KMS-11 (cell line): ENCODE measurements at regions not wholly inside any gene's neighbourhood (a gene's known extent, or its start where the extent isn't known, plus 50 kb on each side); places are given as distances from the start of the nearest gene placed in this dataset.

ENCODE experiments used
- H2AFZ ChIP-seq: fragments of 200-600 bp; sonication (generic); 2 replicates; pipeline ENCODE4 v1.6.1; 2016; ENCODE audit warnings: antibody characterized with exemption, mixed run types, low read depth
- H3K27ac ChIP-seq: fragments of 200-600 bp; sonication (generic); 2 replicates; pipeline ENCODE4 v1.6.1; 2016; ENCODE audit warnings: mild to moderate bottlenecking, mixed run types
- H3K27me3 ChIP-seq: fragments of 200-600 bp; sonication (generic); 2 replicates; pipeline ENCODE4 v1.6.1; 2017; ENCODE audit warnings: mild to moderate bottlenecking, low read depth, mixed run types, moderate library complexity; ENCODE audit not compliant: insufficient read depth
- H3K36me3 ChIP-seq: fragments of 200-600 bp; sonication (generic); 2 replicates; pipeline ENCODE4 v1.6.1; 2017; ENCODE audit warnings: mild to moderate bottlenecking, mixed run types; ENCODE audit not compliant: insufficient read depth
- H3K4me1 ChIP-seq: fragments of 200-600 bp; sonication (generic); 2 replicates; pipeline ENCODE4 v1.6.1; 2016; ENCODE audit warnings: mild to moderate bottlenecking, low read depth, mixed run types; ENCODE audit not compliant: poor library complexity, severe bottlenecking
- H3K4me2 ChIP-seq: fragments of 200-600 bp; sonication (generic); 2 replicates; pipeline ENCODE4 v1.7.0; 2016; ENCODE audit warnings: mild to moderate bottlenecking, mixed run types
- H3K4me3 ChIP-seq: fragments of 200-600 bp; sonication (generic); IDR thresholded peaks from 2 replicates; pipeline ENCODE4 v1.6.1; 2017; ENCODE audit warnings: low read depth, low read length, mixed read lengths; ENCODE audit not compliant: insufficient read depth
- H3K79me2 ChIP-seq: fragments of 200-600 bp; sonication (generic); 2 replicates; pipeline ENCODE4 v1.6.1; 2016; ENCODE audit warnings: low read depth, mixed run types; ENCODE audit not compliant: insufficient read depth
- H3K9ac ChIP-seq: fragments of 200-600 bp; sonication (generic); 2 replicates; pipeline ENCODE4 v1.6.1; 2016; ENCODE audit warnings: mild to moderate bottlenecking, mixed run types
- H4K20me1 ChIP-seq: fragments of 200-600 bp; sonication (generic); 2 replicates; pipeline ENCODE4 v1.6.1; 2016; ENCODE audit warnings: mild to moderate bottlenecking, mixed run types; ENCODE audit not compliant: insufficient read depth
- TF ChIP-seq, protein P1 (sequence below): fragments of 200-600 bp; sonication (generic); conservative IDR thresholded peaks from 2 replicates; pipeline ENCODE4 v1.6.1; 2017; ENCODE audit warnings: low read depth, mild to moderate bottlenecking, antibody characterized with exemption, low read length, moderate library complexity, mixed read lengths

DNA sequence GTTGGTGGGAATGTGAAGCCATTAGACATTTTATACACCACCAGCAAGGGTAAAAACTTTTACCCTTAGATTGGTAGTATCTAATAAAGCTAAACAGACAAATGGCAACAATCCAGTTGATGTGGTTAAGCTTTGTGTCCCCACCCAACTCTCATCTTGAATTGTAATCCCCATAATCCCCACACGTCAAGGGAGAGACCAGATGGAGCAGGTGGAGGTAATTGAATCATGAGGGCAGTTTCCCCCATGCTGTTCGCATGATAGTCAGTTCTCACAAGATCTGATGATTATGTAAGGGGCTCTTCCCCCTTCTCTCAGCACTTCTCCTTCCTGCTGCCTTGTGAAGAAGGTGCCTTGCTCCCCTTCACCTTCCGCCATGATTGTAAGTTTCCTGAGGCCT, 602.3 kb downstream of the NUF2 start:
- Histone ChIP-seq H3K9ac (no peak overlapping the region), H3K27ac (no peak overlapping the region), H3K4me2 (no peak overlapping the region), H3K4me3 (no peak overlapping the region), H3K27me3 (peaks cover 3% of the 10 kb centered on the region; the same call in 1 of the 2 replicates), H3K79me2 (no peaks in the 10 kb centered on the region), H4K20me1 (no peaks in the 10 kb centered on the region), H2AFZ (no peak overlapping the region), H3K4me1 (no peaks in the 10 kb centered on the region), H3K36me3 (no peaks in the 10 kb centered on the region)
- TF ChIP-seq, protein P1, sequence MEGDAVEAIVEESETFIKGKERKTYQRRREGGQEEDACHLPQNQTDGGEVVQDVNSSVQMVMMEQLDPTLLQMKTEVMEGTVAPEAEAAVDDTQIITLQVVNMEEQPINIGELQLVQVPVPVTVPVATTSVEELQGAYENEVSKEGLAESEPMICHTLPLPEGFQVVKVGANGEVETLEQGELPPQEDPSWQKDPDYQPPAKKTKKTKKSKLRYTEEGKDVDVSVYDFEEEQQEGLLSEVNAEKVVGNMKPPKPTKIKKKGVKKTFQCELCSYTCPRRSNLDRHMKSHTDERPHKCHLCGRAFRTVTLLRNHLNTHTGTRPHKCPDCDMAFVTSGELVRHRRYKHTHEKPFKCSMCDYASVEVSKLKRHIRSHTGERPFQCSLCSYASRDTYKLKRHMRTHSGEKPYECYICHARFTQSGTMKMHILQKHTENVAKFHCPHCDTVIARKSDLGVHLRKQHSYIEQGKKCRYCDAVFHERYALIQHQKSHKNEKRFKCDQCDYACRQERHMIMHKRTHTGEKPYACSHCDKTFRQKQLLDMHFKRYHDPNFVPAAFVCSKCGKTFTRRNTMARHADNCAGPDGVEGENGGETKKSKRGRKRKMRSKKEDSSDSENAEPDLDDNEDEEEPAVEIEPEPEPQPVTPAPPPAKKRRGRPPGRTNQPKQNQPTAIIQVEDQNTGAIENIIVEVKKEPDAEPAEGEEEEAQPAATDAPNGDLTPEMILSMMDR = no peak

DNA sequence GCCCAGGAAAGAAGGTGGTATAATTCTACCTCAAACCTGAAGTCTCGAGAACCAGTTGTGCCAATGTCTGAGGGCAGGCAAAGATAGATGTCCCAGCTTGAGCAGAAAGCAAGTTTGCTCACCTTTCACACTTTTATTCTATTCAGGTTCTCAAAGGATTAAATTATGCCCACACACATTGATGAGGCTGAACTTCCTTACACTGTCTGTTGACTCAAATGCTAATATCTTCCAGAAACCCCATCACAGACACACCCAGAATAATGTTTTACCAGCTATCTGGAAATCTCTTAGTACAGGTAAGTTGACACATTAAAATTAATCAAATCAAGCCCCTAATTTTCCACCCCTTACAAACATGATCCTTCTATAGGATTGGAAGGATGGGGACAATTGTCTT, 605.7 kb downstream of the NUF2 start:
- TF ChIP-seq, protein P1 = no peak
- Histone ChIP-seq H3K4me1 (no peaks in the 10 kb centered on the region), H3K4me3 (no peak overlapping the region), H3K79me2 (no peaks in the 10 kb centered on the region), H4K20me1 (no peaks in the 10 kb centered on the region), H3K9ac (no peak overlapping the region), H3K4me2 (no peak overlapping the region), H3K27me3 (0 out of 2 replicates have a peak, but pooled peaks cover 3% of the 10 kb centered on the region), H2AFZ (no peak overlapping the region), H3K36me3 (no peaks in the 10 kb centered on the region), H3K27ac (no peak overlapping the region)

DNA sequence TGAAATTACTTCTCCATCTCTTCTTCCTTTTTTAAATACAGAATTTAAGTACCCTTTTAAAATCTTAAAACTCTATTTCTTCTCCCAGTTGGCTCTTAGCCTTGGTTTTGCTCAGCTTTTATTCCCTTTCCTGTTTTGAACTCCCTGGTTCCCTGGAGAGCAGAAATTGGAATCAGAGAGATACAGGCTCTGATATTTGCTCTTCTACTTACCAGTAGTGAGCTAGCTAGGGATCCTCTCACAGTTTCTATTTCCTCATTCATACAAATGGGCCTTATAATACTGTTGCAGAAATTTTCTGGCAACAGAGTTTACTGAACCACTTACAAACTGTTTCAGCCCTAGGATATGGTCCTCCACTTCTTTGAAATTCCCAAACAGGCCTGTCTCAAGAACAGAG, 606.3 kb downstream of the NUF2 start:
- Histone ChIP-seq H2AFZ (no peak overlapping the region), H3K79me2 (no peaks in the 10 kb centered on the region), H4K20me1 (no peaks in the 10 kb centered on the region), H3K9ac (no peak overlapping the region), H3K36me3 (no peaks in the 10 kb centered on the region), H3K27me3 (0 out of 2 replicates have a peak, but pooled peaks cover 3% of the 10 kb centered on the region), H3K4me3 (no peak overlapping the region), H3K4me1 (no peaks in the 10 kb centered on the region), H3K27ac (no peak overlapping the region), H3K4me2 (no peak overlapping the region)
- TF ChIP-seq, protein P1 = no peak

DNA sequence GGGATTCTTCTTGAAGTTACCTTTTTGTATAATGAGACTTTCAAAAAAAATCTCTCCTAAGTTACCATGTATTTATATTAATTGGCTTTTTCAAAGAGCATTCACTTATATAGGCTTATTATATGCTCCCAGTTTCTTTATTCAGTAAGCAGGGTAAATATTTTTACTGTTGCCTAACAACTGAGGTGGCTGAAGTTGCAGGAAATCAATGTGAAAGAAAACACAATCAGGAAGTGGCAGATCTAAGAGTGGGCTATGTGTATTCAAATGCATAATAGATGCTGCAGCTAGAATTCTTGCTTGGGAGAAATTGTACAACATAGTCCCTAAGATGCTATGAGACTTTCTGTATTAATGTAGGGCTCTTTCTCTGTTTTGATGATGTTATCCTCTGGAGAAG, 606.9 kb downstream of the NUF2 start:
- H3K27me3 ChIP-seq = 0 out of 2 replicates have a peak, but pooled peaks cover 3% of the 10 kb centered on the region
- no peak overlapping the region for H2AFZ ChIP-seq
- no peaks in the 10 kb centered on the region for H3K4me1 ChIP-seq
- no peak overlapping the region for H3K4me2 ChIP-seq
- TF ChIP-seq, protein P1 = no peak
- no peaks in the 10 kb centered on the region for H4K20me1 ChIP-seq
- no peaks in the 10 kb centered on the region for H3K36me3 ChIP-seq
- no peaks in the 10 kb centered on the region for H3K79me2 ChIP-seq
- no peak overlapping the region for H3K27ac ChIP-seq
- no peak overlapping the region for H3K9ac ChIP-seq
- H3K4me3 ChIP-seq = no peak overlapping the region

DNA sequence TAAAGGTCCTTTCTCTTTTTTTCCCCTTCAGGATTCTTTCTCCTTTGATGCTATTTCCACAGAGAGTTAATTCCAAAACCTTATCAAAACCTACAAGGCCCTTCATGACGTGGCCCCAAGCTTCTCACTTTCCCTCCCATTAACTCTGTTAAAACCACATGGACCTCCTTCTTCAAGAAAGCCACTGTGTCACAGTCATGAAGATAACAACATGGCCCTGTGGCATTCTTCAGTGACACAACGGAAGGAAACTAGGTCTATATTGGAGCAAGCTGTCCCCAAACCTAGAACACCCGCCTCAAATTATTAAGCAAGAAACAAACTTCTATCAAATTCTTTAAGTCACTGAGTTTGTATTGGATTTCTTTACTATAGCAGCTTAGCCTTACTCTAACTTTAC, 611.1 kb downstream of the NUF2 start:
- Histone ChIP-seq H3K79me2 (no peaks in the 10 kb centered on the region), H3K4me3 (no peak overlapping the region), H3K9ac (no peak overlapping the region), H3K36me3 (no peaks in the 10 kb centered on the region), H3K4me2 (no peak overlapping the region), H3K27ac (no peak overlapping the region), H3K4me1 (no peaks in the 10 kb centered on the region), H2AFZ (no peak overlapping the region), H3K27me3 (no peaks in the 10 kb centered on the region), H4K20me1 (no peaks in the 10 kb centered on the region)
- TF ChIP-seq, protein P1 = no peak
